ENCODE measurements at regions not wholly inside any gene's neighbourhood (a gene's known extent, or its start where the extent isn't known, plus 50 kb on each side); places are given as distances from the start of the nearest gene placed in this dataset.

GRCh38 chr10:60707841-60708240 is 70.4 kb upstream of the CDK1 start:
- intact Hi-C loops (cut with micrococcal nuclease) (no loop called here), in situ Hi-C loops (cut with MboI) (no loop called here)
- Histone ChIP-seq H3K4me2 (ENCODE audit: insufficient read depth, low read length) (no peak overlapping the region), H3K27ac (ENCODE audit: extremely low read depth, low read depth, low read length) (no peak overlapping the region), H3K4me3 (no peak overlapping the region), H3K36me3 (ENCODE audit: control insufficient read depth, insufficient read depth, low read length) (no peaks in the 10 kb centered on the region), H3K9ac (ENCODE audit: insufficient read depth in 1 of 2, low read depth in 2 of 2, low read length in 2 of 2) (no peak overlapping the region), H3K9me3 (replicated peaks; ENCODE audit: control insufficient read depth, insufficient read depth, low read depth, low read length) (no peaks in the 10 kb centered on the region), H3K4me1 (replicated peaks in 1 of 2; ENCODE audit: control insufficient read depth in 2 of 2, insufficient read depth in 2 of 2, low read length in 2 of 2) (no peaks in the 10 kb centered on the region), H3K9me1 (ENCODE audit: control insufficient read depth, insufficient read depth, low read length) (no peaks in the 10 kb centered on the region), H2AFZ (ENCODE audit: low read depth, low read length) (no peak overlapping the region), H3K79me2 (ENCODE audit: control insufficient read depth, insufficient read depth, low read length) (no peaks in the 10 kb centered on the region), H3K27me3 (ENCODE audit: control insufficient read depth in 2 of 2, insufficient read depth in 2 of 2, low read length in 2 of 2) (no peaks in the 10 kb centered on the region), H4K20me1 (replicated peaks; ENCODE audit: control insufficient read depth, insufficient read depth, low read length) (no peaks in the 10 kb centered on the region)
- CTCF ChIA-PET (ENCODE audit: low intra/inter-chr PET ratio): no interaction called here
- POLR2A ChIA-PET: no interaction called here
- no peak for TF ChIP-seq MED1 (CRISPR knock-in tag; IDR thresholded peaks at IDR 0.05; ENCODE audit: borderline replicate concordance)
- TF ChIP-seq ZNF785 (CRISPR knock-in tag; IDR thresholded peaks at IDR 0.05): no peak
- no peak for TF ChIP-seq ILF3 (IDR thresholded peaks at IDR 0.05; ENCODE audit: borderline replicate concordance)
- no peak for TF ChIP-seq CBX3 (IDR thresholded peaks at IDR 0.05; ENCODE audit: borderline replicate concordance in 1 of 2, low read length in 2 of 2)
- no TSS peak for BruUV-seq (replicated peaks)
- DNase-seq (ENCODE audit: extremely low read depth in 1 of 4, low spot score in 3 of 4) (no peak), FAIRE-seq (no peak), ATAC-seq (no peak)
- 0% methylated on average over 4 of the region's 4 CpGs for WGBS (ENCODE audit: insufficient coverage, low coverage, missing lambda C conversion rate)

- Histone ChIP-seq H4K20me1 (replicated peaks; ENCODE audit: control insufficient read depth, insufficient read depth, low read length) (no peaks in the 10 kb centered on the region), H3K9me3 (replicated peaks; ENCODE audit: control insufficient read depth, insufficient read depth, low read depth, low read length) (no peaks in the 10 kb centered on the region), H3K4me2 (ENCODE audit: insufficient read depth, low read length) (no peak overlapping the region), H3K4me1 (replicated peaks in 1 of 2; ENCODE audit: control insufficient read depth in 2 of 2, insufficient read depth in 2 of 2, low read length in 2 of 2) (no peaks in the 10 kb centered on the region), H3K27ac (ENCODE audit: extremely low read depth, low read depth, low read length) (no peak overlapping the region), H3K9me1 (ENCODE audit: control insufficient read depth, insufficient read depth, low read length) (no peaks in the 10 kb centered on the region), H2AFZ (ENCODE audit: low read depth, low read length) (no peak overlapping the region), H3K4me3 (no peak overlapping the region), H3K36me3 (ENCODE audit: control insufficient read depth, insufficient read depth, low read length) (no peaks in the 10 kb centered on the region), H3K79me2 (ENCODE audit: control insufficient read depth, insufficient read depth, low read length) (no peaks in the 10 kb centered on the region), H3K27me3 (ENCODE audit: control insufficient read depth in 2 of 2, insufficient read depth in 2 of 2, low read length in 2 of 2) (no peaks in the 10 kb centered on the region), H3K9ac (ENCODE audit: insufficient read depth in 1 of 2, low read depth in 2 of 2, low read length in 2 of 2) (no peak overlapping the region)
- no TSS peak for BruUV-seq (replicated peaks)
- POLR2A ChIA-PET: no interaction called here
- WGBS (ENCODE audit: insufficient coverage, low coverage, missing lambda C conversion rate): 0% methylated on average over 1 of the region's 1 CpG
- in situ Hi-C loops (cut with MboI): no loop called here
- no peak for ATAC-seq
- DNase-seq (ENCODE audit: extremely low read depth in 1 of 4, low spot score in 3 of 4): no peak
- FAIRE-seq: no peak
- intact Hi-C loops (cut with micrococcal nuclease): no loop called here
- CTCF ChIA-PET (ENCODE audit: low intra/inter-chr PET ratio): no interaction called here
- no peak for TF ChIP-seq MYNN (IDR thresholded peaks at IDR 0.05)
- TF ChIP-seq MYNN (CRISPR knock-in tag; IDR thresholded peaks at IDR 0.05): no peak
- TF ChIP-seq ZBTB33 (CRISPR knock-in tag; IDR thresholded peaks at IDR 0.05): no peak
- no peak for TF ChIP-seq ZNF133 (CRISPR knock-in tag; IDR thresholded peaks at IDR 0.05)
- no peak for TF ChIP-seq NR2C2 (CRISPR knock-in tag; IDR thresholded peaks at IDR 0.05)
- TF ChIP-seq NR2C2 (tag; IDR thresholded peaks at IDR 0.05): no peak
- no peak for TF ChIP-seq CXXC5 (CRISPR knock-in tag; IDR thresholded peaks at IDR 0.05)
- TF ChIP-seq KDM2B (CRISPR knock-in tag; IDR thresholded peaks at IDR 0.05): no peak
- TF ChIP-seq HDAC2 (IDR thresholded peaks at IDR 0.05): no peak
- TF ChIP-seq MCM2 (IDR thresholded peaks at IDR 0.05; ENCODE audit: low read depth): no peak
- no peak for TF ChIP-seq HIVEP1 (CRISPR knock-in tag; IDR thresholded peaks at IDR 0.05)
- TF ChIP-seq TRIM28 (IDR thresholded peaks at IDR 0.05): no peak
- TF ChIP-seq HEY1 (CRISPR knock-in tag; IDR thresholded peaks at IDR 0.05; ENCODE audit: borderline replicate concordance): no peak
- no peak for TF ChIP-seq CREB5 (CRISPR knock-in tag; IDR thresholded peaks at IDR 0.05)
Observed at GRCh38 chr10:60706146-60706545, 72.1 kb upstream of the CDK1 start.
